Ishikawa (cell line): ENCODE measurements at regions not wholly inside any gene's neighbourhood (a gene's known extent, or its start where the extent isn't known, plus 50 kb on each side); places are given as distances from the start of the nearest gene placed in this dataset.

Experiments
- FOXM1 ChIP-seq: IDR thresholded peaks from 2 replicates; pipeline ENCODE4 v1.6.1; 2012; ENCODE audit warnings: low read depth, borderline replicate concordance
- RAD21 ChIP-seq: IDR thresholded peaks from 2 replicates; pipeline ENCODE4 v1.6.1; 2012; ENCODE audit warnings: low read depth
- TAF1 ChIP-seq: IDR thresholded peaks from 2 replicates; pipeline ENCODE4 v1.6.1; 2012; ENCODE audit warnings: low read depth, mild to moderate bottlenecking
- TEAD4 ChIP-seq: IDR thresholded peaks from 2 replicates; pipeline ENCODE4 v1.6.1; 2012
- TF ChIP-seq, protein P1 (sequence below): IDR thresholded peaks from 2 replicates; pipeline ENCODE4 v1.6.1; 2012; ENCODE audit warnings: low read depth, mild to moderate bottlenecking
- TF ChIP-seq, protein P2 (sequence below): IDR thresholded peaks from 2 replicates; pipeline ENCODE4 v1.6.1; 2012

DNA sequence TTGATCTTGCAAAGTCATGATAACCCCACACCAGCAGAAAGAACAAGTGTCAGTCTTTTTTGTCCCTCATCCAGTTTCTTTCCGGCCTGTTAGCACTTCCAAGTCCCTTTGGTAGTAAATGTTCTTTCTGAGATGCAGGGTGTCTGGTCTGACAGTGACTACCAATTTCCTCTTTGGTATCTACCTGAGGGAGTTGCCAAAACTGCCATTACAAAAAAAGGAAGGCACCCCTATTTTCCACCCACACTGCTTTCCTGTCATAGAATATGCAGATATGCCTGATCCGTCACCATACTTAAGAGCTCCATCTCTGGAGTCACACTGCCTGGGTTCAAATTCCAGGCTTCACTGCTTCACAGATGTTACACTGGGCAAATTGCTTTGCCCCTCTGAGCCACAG lies 72.4 kb downstream of the ZNF281 start:
- TF ChIP-seq, protein P1, sequence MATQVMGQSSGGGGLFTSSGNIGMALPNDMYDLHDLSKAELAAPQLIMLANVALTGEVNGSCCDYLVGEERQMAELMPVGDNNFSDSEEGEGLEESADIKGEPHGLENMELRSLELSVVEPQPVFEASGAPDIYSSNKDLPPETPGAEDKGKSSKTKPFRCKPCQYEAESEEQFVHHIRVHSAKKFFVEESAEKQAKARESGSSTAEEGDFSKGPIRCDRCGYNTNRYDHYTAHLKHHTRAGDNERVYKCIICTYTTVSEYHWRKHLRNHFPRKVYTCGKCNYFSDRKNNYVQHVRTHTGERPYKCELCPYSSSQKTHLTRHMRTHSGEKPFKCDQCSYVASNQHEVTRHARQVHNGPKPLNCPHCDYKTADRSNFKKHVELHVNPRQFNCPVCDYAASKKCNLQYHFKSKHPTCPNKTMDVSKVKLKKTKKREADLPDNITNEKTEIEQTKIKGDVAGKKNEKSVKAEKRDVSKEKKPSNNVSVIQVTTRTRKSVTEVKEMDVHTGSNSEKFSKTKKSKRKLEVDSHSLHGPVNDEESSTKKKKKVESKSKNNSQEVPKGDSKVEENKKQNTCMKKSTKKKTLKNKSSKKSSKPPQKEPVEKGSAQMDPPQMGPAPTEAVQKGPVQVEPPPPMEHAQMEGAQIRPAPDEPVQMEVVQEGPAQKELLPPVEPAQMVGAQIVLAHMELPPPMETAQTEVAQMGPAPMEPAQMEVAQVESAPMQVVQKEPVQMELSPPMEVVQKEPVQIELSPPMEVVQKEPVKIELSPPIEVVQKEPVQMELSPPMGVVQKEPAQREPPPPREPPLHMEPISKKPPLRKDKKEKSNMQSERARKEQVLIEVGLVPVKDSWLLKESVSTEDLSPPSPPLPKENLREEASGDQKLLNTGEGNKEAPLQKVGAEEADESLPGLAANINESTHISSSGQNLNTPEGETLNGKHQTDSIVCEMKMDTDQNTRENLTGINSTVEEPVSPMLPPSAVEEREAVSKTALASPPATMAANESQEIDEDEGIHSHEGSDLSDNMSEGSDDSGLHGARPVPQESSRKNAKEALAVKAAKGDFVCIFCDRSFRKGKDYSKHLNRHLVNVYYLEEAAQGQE: no peak
- TF ChIP-seq TAF1 (no peak), RAD21 (no peak), FOXM1 (no peak), TEAD4 (no peak)
- TF ChIP-seq, protein P2, sequence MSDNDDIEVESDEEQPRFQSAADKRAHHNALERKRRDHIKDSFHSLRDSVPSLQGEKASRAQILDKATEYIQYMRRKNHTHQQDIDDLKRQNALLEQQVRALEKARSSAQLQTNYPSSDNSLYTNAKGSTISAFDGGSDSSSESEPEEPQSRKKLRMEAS: no peak
